ENCODE measurements at regions not wholly inside any gene's neighbourhood (a gene's known extent, or its start where the extent isn't known, plus 50 kb on each side); places are given as distances from the start of the nearest gene placed in this dataset.
"Not testable (repeated sequence)": the region's sequence is repeated elsewhere in the genome, so short reads cannot be mapped to it uniquely, and the experiment has no call there.

DNA sequence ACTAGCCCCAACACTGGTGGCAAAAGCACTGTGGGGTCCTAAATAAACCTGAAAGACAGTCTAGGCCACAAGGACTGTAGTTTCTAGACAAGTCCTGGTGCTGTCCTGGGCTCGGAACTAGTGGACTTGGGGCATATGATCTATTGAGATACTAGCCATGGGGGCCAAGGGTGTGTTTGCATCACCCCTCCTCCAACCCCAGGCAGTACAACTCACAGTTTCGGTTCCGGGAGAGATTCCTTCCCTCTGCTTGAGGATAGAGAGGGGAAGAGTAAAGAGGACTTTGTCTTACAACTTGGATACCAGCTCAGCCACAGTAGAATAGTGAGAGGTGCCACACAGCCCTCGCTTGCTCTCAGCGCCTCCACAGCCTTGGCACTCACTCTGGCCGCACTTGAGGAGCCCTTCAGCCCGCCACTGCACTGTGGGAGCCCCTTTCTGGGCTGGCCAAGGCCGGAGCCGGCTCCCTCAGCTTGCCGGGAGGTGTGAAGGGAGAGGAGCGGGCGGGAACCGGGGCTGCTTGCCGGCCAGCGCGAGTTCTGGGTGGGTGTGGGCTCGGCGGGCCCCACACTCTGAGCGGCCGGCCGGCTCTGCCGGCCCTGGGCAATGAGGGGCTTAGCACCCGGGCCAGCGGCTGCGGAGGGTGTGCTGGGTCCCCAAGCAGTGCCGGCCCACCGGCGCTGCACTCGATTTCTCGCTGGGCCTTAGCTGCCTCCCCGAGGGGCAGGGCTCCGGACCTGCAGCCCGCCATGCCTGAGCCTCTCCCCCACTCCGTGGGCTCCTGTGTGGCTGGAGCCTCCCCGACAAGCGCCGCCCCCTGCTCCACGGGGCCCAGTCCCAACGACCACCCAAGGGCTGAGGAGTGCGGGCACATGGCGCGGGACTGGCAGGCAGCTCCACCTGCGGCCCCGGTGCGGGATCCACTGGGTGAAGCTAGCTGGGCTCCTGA is 222.7 kb upstream of the SEMA3C start:
- DNase-seq (ENCODE audit: low spot score): not testable (repeated sequence)

DNA sequence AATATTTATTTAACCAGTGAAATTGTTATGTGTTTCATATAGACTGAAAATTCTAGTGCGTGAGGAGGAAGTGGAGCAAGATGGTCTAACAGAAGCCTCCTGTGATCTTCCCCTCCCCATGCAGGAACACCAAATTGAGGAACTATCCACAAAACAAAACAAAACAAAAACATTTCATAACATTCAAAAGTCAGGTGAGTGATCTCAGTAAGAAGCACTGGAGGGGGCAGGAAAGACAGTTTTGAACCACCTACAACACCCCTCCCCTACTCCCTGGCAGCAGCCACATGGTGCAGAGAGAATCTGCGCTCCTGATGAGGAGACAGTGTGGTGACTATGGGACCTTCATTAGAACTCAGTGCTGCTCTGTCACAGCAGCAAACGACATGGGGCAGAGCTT is 221.9 kb upstream of the SEMA3C start:
- intact Hi-C loops (cut with DNase I): no loop called here
- no peak for DNase-seq (ENCODE audit: low spot score)

More for the DNA sequence above, 222.7 kb upstream of the SEMA3C start:
- intact Hi-C loops (cut with DNase I): not testable (repeated sequence)

DNA sequence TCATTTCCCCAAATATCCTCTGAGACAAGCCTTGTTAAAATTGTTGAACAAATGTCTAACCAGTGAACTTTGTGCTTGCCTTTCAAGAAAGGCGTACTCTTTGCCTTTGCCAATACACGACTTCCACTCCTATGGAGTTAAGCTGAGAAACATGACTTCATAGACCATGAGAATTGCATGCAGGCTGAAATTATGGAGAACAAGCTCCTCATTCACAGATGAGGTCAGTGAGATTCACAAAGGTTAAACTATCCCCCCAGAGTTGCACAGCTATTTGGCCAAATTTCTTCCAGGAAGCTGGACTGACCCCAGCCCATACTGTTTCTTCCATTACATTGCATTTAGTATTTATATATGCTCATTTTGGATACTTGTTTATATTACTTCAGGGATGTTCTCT is 221.4 kb upstream of the SEMA3C start:
- DNase-seq (ENCODE audit: low spot score): no peak
- intact Hi-C loops (cut with DNase I): no loop called here

DNA sequence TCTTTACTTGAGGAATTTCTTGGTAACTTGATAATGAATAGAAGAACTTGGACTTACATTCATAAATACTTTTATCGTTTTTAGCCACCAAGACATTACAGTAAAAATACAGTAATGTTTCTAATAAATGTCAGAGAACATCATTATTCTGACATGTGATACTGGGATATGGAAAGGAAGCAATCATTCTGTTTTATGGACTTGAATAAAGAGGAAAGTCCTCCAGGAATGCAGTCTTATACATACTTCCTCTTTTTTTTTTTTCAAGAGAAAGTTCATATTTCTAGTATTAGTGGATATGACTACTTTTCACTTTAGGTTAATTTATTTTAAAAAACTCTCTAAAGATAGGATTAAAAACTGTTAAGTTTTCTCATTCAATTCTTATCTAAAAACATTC is 220.0 kb upstream of the SEMA3C start:
- intact Hi-C loops (cut with DNase I): no loop called here
- DNase-seq (ENCODE audit: low spot score): no peak

DNA sequence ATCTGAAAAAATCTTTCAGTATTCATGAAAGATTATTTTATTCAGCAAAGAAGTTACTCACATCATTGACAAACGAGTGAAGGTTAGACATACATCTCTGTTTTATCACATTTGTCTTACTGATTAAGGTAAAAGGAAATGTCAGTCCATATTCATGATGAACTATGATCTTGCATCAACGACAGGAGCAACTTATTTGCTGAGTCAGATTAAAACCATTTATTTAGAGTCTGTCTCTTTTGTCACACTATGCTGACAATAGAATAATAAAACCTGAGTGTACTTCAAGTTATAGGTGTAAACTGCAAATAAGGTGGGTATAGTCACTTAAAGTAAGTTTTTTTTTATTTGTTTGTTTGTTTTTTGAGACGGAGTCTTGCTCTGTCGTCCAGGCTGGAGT is 216.5 kb upstream of the SEMA3C start:
- intact Hi-C loops (cut with DNase I): no loop called here
- DNase-seq (ENCODE audit: low spot score): no peak

DNA sequence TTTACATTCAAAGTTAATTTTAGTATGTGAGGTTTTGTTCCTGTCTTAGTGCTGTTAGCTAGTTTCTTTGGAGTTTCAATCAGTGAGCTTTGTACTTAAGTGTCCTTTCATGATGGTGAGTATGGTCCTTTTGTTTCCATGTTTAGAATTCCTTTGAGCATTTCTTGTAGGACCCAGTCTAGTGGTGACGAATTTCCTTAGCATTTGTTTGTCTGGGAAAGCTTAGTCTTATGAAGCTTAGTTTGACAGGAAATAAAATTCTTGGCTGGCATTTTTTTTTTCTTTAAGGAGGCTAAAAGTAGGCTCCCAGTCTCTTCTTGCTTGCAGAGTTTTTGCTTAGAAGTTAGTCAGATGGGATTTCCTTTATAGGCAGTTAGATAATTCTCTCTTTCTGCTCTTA is 209.2 kb upstream of the SEMA3C start:
- no peak for DNase-seq (ENCODE audit: low spot score)
- intact Hi-C loops (cut with DNase I): no loop called here

DNA sequence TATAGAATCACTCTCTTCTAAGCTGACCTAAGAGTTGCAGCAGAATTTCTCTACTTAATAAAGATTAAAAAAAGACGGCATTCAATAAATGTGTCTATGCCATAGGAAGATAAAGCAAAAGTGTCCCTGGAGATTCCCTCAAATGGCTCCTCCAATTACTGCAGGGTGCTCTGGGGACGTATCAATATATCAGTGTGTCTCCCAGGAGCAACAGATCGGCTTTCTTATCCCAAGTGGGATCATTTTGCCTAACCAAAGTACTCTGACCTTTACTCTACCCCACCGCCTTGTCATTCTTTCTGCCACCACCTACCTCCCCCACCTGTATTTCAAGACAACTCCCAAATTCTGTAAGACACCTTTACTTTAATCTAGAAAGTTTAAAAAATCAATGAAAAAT is 202.0 kb upstream of the SEMA3C start:
- intact Hi-C loops (cut with DNase I): no loop called here
- no peak for DNase-seq (ENCODE audit: low spot score)

DNA sequence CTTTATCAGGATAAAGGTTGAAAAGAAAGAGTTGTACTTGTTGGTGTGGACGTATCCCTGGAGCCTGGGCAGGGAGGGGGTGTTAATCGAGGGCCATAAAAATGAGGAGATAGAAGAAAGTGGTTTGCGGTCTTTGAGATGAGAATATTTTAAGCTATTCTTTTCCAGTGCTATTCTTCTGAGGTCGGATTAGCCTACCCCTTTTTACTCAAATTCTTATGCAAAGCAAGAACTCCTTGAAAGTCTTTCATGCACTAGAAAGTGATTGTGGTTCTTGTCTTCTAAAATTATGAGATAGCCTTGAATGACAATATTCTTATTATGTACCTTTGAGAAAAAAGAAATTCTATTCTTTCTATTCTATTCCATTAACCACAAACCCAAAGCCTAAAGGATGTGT is 201.3 kb upstream of the SEMA3C start:
- intact Hi-C loops (cut with DNase I): no loop called here
- DNase-seq (ENCODE audit: low spot score): no peak

DNA sequence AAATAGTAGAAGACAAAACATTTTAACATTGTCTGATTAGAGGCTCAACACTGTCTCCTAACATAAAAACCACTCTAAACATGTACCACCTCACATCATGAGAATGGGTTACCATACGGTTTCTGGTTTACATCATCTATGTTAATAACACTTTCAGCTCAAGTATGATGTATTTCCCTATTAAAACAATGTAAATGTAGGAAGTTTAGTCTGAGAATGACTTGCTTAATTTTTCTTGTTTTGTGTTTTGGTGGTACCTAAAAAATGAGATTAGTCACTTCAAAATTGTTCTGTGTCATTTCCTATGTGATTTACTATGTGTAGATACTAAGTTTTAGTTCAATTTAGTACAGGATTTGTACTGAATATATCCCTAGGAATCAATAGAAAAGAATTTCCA is 195.8 kb upstream of the SEMA3C start:
- no peak for DNase-seq (ENCODE audit: low spot score)
- intact Hi-C loops (cut with DNase I): no loop called here

DNA sequence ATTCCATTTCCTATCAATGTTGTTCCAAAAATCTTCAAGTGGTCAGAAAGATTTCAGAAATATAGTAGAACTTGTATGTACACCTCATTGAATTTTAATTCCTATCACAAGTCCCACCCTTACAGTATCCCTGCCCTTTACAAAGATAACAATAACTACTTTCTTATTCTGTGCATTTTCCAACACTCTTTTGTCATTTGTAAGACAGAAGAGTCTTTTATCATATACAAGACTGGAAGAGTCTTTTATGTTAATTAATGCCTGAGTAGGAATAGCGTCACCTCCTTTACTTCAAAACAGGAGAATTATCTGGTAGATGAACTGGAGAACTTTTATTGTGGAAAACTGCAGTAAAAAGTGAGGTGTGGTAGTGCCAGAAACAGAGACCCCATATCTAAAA is 193.9 kb upstream of the SEMA3C start:
- intact Hi-C loops (cut with DNase I): no loop called here
- no peak for DNase-seq (ENCODE audit: low spot score)

DNA sequence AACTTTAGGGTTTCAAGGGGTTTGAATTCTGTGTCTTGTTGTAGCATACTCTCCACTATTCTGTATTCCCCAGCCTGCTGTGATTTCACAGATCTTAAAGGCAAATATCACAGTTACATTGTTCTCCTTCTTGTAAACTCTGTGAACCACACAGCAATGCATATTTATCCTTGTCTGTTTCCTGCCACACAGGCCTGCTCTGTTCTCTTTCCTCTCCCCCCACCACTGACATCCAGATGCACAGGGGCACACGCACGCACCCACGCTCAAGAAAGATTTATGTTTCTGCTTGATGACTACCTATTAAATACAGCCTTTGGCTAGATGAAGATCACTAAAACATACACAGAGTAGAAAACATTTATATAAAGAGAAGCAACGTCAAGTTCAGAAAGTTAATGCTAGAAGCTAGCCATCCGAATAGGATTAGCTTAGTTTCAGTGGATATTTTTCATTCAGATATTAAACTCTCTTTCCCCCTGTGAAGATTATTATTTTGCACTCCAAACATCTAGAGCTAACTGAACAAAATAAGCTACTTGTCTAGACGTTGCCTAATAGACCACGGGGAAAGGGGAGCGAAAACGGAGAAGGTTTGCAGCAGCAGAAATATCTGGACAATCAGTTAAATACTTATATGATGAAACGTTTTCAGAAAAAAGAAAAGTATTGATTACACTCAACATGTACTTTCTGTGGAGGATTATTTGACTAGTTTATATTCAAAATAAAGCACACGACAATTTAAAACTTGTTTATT is 193.1 kb upstream of the SEMA3C start:
- no peak for DNase-seq (ENCODE audit: low spot score)

DNA sequence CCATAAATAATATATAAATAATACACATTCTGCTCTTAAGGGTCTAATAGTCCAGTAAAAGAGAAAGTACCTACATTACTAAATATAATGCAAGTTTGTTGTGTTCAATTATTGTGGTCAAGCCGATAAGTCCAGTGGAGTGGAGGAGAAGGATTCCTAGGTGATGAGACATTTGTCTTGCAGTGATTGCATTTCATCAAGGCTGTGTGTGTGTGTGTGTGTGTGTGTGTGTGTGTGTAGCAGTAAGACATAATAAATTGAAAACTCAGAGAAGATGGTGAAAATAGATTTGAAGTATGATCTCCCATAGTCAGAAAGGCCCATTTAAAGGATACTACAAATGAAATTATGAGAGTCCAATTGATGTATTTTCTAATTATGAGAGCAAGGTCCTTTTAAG is 192.5 kb upstream of the SEMA3C start:
- no peak for DNase-seq (ENCODE audit: low spot score)
- intact Hi-C loops (cut with DNase I): no loop called here

More for the DNA sequence above, 193.1 kb upstream of the SEMA3C start:
- intact Hi-C loops (cut with DNase I): no loop called here

DNA sequence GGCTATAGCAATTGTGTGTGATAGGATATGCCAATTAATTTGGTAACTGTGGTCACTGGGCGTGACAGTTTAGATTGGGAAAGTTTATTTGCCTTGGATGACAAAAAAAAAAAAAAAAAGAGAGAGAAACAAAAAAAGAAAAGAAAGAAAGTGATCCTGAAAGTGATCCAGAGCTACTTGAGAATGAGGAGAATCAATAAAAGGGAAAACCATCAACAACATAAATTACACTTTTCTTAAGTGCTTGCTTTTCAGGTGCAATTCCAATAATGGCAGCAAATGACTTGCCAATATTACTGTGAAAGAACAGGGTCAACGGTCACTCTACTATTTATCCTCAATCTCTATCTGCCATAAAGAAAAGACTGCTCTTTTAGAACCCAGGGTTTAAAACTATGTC is 191.8 kb upstream of the SEMA3C start:
- intact Hi-C loops (cut with DNase I): no loop called here
- DNase-seq (ENCODE audit: low spot score): no peak

DNA sequence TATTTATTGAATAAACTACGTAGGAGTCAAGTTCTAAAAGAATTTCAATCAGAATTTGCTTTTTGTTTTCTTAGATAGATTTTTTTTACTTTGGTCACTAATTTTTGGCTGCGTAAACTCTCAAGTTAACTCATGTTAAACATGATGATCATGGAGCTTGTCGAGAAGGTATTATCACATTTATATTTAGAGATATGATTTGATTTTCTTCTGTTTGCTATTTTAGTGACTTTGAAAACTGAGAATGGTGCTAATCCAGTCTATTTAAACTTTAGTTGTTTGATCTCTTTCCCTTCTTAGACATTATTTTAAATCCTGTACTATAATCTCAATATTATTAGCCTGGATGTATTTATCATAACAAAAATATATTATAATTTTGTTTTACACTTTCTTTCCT is 179.4 kb upstream of the SEMA3C start:
- no peak for DNase-seq (ENCODE audit: low spot score)
- intact Hi-C loops (cut with DNase I): no loop called here

DNA sequence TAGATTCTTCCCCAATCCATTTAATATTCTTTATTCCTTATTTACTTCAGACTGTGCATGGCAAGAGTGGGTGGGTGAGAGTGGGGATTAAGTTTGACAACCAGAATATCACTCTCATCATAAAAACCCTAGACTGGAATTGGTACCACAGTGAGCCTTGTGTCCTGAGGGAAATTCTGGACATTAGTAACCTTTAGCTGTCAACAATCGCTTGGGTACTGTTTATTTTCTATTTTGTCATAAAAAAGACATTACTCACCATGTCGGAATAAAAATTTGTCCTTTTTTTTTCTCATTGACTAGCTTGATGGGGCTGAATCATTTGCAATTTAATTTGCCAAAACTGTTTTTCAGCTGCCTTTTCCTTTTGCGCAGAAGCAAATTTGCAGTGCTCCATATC is 176.1 kb upstream of the SEMA3C start:
- no peak for DNase-seq (ENCODE audit: low spot score)
- intact Hi-C loops (cut with DNase I): no loop called here

DNA sequence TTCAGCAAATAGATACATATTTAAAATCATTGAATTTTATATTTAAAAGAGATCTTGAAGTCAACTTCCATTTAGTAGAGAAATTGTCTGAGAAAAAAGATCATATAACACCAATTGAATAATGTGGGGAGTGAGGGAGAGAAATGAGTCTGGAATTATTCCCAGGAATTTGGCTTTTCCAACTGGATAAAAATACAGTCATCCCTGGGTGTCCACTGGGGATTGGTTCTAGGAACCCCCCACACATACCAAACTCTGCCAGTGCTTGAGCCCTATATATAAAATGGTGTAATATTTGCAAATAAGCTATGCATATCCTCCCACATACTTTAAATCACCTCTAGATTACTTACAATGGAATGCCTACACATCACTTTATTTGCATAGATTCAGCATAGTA is 162.8 kb upstream of the SEMA3C start:
- intact Hi-C loops (cut with DNase I): no loop called here
- DNase-seq (ENCODE audit: low spot score): no peak

DNA sequence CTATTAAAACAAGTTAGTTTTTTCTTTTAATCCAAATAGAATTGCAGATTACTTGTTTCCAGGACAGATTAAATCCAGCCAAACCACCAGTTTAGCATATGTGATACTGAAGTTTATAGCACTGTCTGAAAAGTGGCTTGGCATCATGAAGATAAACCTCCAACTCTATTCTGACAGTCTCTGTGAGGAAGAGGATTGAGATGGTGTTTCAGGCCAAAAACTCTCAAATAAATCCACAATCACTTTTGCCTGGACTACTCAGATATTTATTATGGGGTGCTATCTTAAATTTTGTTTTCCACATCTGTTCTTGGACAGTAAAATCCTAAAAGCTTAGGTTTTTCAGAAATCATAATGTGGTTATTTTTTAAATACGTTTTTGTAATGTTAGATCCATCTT is 161.7 kb upstream of the SEMA3C start:
- no peak for DNase-seq (ENCODE audit: low spot score)
- intact Hi-C loops (cut with DNase I): no loop called here

DNA sequence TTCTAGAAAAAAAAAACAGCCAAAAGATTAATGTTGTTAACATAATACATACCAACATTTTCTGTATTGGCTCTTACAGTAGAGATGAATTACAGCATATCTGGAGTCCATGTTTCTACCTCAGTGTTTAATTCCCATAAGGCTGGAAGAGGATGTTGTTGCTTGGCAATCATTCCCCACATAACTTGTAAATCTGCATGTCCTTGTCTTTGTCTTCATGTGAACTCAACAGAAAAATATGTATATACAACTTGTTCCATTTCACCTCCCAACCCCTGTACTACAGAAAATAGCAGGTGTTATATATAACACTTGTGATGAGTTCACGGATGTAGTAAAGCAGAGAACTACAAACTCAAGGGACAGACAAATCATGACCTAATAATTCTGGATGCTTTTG is 160.9 kb upstream of the SEMA3C start:
- DNase-seq (ENCODE audit: low spot score): no peak
- intact Hi-C loops (cut with DNase I): no loop called here

DNA sequence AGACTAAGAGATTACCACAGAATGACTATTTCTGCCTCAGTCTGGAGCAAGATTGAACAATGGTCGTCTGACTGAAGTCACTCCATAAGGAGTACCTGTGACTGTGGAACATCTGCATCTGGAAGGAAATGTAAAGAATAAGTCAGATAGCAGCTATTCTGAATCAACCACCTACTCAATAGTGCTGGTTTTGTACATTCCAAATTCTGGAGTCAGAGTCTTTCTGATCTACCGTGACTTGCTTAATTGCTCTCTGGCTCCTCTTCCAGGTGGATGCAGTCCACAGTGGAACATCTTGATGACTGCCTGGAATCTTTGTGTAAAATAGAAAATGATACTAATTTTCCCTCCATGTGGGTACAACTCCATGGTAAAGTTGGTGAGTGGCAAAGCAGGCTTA is 156.3 kb upstream of the SEMA3C start:
- DNase-seq (ENCODE audit: low spot score): no peak
- intact Hi-C loops (cut with DNase I): no loop called here

DNA sequence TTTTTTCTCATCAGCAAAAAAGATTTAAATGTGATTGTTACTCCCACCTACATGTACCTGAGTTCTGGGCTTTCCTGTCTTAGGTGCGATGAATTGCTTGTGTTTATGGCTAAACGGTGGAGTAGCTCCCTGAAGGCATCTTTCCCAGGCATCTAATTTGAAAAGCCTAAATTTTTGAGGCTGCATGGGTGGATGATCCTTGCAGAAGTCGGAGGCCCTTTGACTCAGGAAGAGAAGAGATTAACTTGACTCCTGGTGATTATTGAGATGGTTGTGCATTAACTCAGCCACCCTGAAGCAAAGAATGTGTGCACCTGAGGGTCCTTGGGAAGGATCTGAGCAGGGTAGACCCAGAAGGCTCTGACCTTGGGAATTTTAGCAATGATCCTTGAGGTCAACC is 155.6 kb upstream of the SEMA3C start:
- DNase-seq (ENCODE audit: low spot score): no peak
- intact Hi-C loops (cut with DNase I): no loop called here

DNA sequence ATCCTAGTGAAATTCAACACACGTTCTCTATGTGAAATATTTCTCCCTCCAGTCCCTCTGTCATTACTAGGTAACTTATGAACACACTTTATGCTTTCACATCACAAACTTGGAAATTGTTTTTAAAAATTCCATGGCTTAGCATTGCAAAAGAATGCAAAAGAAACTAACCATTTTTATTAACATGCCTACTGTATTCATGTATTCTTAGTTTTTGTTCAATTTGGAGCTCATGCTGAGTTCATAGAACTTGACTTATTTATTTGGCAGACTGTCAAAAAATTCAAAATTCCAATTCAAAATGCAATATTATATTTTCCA is 155.0 kb upstream of the SEMA3C start:
- intact Hi-C loops (cut with DNase I): no loop called here
- DNase-seq (ENCODE audit: low spot score): no peak
